Ishikawa (cell line): ENCODE measurements at regions not wholly inside any gene's neighbourhood (a gene's known extent, or its start where the extent isn't known, plus 50 kb on each side); places are given as distances from the start of the nearest gene placed in this dataset.

Source experiments
- TAF1 ChIP-seq: IDR thresholded peaks from 2 replicates; pipeline ENCODE4 v1.6.1; 2012; ENCODE audit warnings: low read depth, mild to moderate bottlenecking
- USF1 ChIP-seq: IDR thresholded peaks from 2 replicates; pipeline ENCODE4 v1.6.1; 2012

DNA sequence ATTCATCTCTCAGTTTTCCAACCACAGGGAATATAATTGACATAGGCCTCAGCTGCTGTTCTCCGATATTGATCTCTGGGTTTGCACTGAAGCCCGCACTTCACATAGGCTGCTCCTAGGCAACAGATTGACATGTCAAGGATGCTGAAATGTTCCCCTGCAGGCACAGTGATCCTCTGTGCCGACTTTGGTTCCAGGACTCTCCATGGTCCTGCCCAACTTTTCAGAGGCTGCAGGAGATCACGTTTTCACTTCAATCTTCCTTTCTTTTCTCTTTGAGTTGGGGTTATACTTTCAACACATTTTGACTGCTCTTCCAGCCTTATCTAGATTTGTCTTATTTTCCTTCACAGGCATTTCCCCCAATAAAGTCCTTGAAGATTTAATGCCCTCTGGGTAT, 1361.0 kb downstream of the DSC3 start:
- TF ChIP-seq TAF1 = no peak
- TF ChIP-seq USF1 = no peak
